NCI-H2107 treated with DMSO at 0.1 percent for 48 hours (cell line): ENCODE measurements at regions not wholly inside any gene's neighbourhood (a gene's known extent, or its start where the extent isn't known, plus 50 kb on each side); places are given as distances from the start of the nearest gene placed in this dataset.
A peak's percentile ranks its signal among the peaks of the same experiment; 100 is the strongest.
"Not testable (repeated sequence)": the region's sequence is repeated elsewhere in the genome, so short reads cannot be mapped to it uniquely, and the experiment has no call there.

Source experiments
- DNase-seq: peaks from one replicate; lab custom pipeline; 2025; ENCODE audit not compliant: unreplicated experiment; lab: John Stamatoyannopoulos, UW

- no peak for DNase-seq
Measured at GRCh38 chrX:36642052-36642451, 366.1 kb upstream of the FAM47C start.

DNA sequence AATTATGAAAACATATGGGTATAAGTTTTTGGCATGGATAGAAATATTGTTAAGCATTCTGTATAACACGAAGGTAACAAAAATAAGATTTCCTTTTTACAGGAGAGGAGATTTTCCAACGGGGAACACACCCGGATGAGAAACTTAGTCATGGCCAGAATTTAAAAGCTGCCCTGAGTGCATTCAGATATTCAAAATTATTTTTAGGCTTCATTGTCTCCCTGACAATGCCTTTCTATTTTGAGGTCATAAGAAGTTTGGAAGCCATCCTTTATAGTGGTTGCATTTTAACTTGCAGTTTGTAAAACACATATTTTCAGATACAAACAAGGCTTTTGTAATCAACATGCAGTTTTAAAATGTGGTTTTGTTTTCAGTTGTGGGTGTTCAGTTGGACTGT lies 357.5 kb upstream of the FAM47C start:
- no peak for DNase-seq

DNA sequence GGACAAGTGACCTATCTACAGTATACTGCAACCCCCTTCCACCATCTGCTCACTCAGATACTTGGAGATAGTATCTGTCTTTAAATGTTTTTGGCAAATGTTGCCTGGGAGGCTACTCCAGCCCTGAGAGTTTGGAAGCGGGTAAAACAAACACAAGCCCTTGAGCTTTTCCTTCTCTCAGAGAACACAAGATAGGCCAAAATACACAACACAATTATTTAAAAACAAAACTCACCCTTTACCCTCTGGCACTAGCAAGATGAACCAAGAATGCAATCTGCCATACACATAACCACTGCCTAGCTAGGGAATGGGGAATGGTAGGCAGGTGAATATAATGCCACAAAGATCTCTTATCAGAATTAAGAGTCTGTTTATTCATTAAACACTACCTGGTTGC lies 324.7 kb upstream of the FAM47C start:
- DNase-seq, result no peak

DNA sequence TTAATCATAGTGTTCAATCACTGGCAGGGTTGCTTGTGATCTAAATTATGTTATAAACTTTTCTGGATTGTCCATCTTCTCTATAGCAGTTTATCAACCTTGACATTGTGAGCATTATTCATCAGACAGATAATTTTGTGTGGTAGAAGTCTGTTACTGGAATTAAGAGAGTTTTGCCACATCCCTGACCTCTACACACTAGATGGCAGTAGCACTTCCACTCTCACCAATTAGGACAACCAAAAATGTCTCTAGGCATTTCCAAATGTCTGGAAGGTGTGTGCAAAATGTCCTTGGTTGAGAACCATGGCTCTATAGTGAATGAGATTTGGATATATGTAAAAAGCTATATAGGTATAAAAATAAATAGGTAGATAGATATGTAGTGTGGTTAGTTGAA lies 324.1 kb upstream of the FAM47C start:
- DNase-seq, result no peak

- DNase-seq, result no peak
Measured at GRCh38 chrX:36721990-36722389, 286.2 kb upstream of the FAM47C start.

GRCh38 chrX:36753602-36754001 lies 254.6 kb upstream of the FAM47C start:
- DNase-seq, result no peak

- no peak for DNase-seq
Measured at GRCh38 chrX:36787752-36788151, 220.4 kb upstream of the FAM47C start.

DNA sequence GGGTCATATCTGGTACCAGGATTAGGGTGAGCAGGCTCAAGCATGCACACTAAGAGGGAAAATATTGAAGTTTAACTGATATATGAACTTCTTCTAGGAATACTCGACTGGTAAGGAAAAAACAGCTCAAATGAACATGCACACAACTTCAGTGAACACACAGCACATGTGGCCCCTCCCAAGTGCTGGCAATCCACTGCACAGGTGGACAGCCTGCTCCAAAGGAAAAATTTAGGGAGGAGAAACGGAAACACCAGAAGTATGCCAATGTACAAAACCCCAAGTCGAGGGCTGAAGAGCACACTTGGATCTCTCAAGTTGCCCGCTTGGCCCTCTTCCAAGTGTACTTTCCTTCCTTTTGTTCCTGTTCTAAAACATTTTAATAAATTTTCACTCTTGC lies 205.0 kb upstream of the FAM47C start:
- DNase-seq, result no peak

GRCh38 chrX:36804066-36804465 lies 204.1 kb upstream of the FAM47C start:
- DNase-seq, result no peak

DNA sequence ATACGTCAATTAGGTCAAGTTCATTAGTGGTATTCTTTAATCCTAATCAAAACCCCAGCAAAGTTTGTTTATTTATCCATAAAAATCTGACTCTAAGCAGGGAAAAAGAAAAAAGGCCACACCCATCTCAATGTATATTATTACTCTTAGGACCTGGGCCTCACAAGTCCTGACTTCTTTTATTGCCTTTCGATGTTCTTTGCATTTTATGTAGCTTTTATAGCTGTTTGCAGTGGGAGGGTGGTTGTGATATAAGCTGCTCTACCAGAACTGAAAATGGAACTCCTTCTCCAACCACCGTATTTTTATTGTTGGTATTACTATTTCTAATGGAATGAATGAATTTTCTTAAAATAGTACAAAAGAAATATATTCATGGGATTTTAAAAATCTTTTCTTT lies 163.3 kb upstream of the FAM47C start:
- DNase-seq, result no peak

GRCh38 chrX:36847496-36847895 lies 160.7 kb upstream of the FAM47C start:
- DNase-seq, result no peak

DNA sequence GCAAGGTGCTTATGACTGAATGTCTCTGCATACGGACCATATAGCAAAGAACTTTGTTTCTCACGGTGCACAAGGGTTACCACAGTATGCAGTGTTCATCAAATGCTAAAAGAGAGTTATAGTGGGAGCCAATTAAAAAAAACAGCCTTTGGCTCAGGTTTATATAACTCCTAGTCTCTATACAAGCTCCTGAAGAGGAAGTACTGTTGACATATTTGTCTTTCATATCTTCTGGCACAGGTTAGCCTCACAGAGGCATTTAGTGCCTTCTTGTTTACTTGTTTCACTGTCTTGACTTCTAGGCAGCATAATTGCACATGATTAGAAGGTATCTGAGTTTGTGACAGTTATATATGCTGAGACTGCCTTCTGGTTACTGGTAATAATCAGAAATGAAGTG lies 158.8 kb upstream of the FAM47C start:
- DNase-seq, result no peak

DNA sequence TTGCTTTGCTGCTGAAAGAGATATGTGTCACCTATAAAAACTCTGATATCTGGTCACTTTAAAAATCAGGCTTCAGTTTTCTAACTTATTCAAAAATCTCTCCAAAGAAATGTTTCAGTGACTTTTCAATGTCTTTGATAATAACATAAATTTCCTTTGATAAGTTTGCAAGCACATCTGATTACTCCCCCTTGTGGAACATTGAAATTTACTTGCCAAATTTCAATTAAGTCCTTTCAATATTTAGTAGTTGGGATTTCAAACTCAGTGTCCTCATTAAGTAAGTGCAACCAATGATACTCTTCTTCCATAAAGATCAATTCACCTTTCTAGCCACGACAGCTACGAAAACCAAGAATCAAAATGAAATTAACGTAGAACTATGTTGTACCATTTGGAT lies 151.3 kb upstream of the FAM47C start:
- DNase-seq, result no peak

- DNase-seq, result no peak
Measured at GRCh38 chrX:36859231-36859630, 148.9 kb upstream of the FAM47C start.

DNA sequence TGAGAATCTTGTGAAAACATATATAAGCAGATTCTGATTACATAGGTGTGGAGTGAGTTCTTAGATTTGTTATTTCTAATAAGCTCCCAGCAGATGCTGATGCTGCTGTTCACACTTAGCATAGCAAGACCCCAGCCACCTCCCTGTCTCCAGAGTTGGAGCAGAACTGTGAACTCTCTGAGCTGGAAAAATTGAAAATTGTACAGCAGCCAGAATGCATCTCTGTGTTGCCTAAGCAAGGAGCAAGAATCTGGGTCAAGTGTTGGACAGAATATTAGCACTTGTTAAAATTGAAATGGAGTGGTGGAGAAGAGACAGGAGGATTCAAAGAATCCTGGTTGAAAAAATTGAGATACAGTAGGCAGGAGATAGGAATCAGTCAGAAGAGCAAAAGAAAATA lies 146.6 kb upstream of the FAM47C start:
- no peak for DNase-seq

GRCh38 chrX:36867143-36867542 lies 141.0 kb upstream of the FAM47C start:
- peak; percentile 10 for DNase-seq

GRCh38 chrX:36868592-36868991 lies 139.6 kb upstream of the FAM47C start:
- no peak for DNase-seq

GRCh38 chrX:36869457-36869856 lies 138.7 kb upstream of the FAM47C start:
- DNase-seq, result no peak

DNA sequence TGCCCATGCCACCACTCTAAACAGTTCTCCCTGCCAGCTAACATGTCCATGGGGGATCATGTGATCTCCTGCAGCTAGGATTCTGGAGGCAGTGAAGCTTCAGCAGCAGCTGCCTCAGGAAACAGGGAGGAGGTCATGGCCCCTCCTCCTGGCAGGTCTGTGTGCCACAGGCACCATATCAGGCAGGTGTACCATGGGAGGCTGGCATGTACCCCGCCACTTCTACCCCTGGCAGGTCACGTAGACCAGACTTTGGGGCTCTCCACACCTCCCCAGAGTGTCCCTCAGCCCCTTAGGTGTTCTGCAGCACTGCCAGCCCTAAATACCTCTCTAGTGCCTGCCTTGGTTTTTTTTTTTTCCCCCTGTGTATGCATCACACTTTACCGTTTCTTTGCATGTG lies 110.5 kb upstream of the FAM47C start:
- DNase-seq, result no peak

DNA sequence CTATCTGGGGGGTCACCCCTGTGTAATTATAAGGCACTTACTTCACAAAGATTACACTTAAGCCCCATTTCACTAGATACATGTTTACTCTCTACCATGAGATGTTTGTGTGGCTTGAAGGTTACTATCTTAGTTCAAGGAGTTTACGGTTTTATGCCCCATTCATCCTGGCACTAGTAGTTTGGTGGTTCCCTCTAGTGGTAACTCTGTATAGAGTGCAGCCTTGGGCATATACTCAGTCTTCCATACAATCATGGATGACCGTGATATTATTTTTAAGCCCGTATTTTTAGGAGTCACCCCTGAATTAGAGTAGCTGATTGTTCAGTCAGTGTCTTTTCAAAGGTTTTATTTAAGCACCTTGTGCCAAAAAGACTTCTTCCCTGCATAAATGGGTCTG lies 109.9 kb upstream of the FAM47C start:
- no peak for DNase-seq

DNA sequence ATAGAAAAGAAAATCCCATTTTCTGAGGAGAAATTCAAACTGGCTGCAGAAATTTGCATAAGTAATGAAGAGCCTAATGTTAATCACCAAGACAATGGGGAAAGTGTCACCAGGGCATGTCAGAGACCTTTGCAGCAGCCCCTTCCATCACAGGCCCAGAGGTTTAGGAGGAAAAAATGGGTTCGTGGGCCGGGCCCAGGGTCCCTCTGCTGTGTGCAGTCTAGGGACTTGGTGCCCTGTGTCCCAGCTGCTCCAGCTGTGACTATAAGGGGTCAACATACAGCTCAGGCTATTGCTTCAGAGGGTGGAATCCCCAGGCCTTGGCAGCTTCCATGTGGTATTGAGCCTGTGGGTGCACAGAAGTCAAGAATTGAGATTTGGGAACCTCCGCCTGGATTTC lies 103.6 kb upstream of the FAM47C start:
- DNase-seq, result not testable (repeated sequence)

DNA sequence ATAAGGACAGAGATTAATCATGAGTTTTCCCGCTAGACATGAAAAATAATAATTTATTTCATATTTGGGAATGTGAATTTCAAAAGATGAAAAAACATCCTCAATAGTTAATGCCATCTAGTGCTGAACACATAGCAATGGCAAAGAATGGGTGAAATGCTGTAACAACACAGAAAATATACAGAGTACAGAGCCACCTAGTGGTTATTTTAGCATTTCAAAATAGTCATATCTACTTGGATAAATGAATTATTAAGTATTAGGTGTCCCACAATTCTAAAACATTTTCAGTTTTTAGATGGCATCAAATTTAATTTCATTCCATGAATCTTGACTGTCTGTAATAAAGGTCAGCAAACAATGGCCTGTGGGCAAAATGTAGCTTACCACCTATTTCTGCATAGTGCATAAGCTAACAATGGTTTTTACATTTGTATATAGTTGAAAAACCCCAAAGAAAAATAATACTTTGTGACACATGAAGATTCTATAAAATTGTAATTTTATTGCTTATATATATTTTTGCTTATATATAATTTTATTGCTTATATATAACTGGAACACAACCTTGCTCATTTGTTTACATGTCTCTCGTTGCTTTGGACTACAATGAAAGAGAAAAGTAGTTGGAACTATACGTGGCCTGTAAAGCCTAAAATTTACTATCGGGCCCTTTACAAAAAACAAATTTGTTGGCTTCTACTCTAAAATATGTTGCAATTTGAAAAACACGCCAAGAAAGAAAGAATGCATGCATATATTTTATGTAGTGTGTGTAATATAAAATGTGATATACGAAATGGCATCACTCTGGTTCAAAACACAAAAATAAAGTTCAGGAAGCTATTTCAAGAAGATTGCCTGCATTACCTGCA lies 99.1 kb upstream of the FAM47C start:
- peak; percentile 2 for DNase-seq

DNA sequence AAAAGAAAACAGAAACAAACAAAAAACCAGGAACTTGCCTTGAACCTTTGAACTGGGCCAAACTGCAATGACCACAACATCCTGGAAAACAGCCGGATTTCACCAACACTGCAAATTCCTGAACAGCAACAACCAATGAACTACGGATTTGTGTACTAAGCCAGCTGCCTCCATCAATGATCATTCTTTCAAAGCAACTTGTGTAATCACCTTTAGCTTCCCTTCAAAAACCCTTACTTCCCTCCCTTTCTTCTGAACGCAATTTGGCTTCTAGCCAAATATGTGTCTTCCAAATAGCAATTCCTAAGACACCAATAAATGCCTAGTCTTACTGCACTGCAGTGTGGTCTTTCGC lies 98.5 kb upstream of the FAM47C start:
- no peak for DNase-seq
